Ishikawa (cell line): ENCODE measurements at regions not wholly inside any gene's neighbourhood (a gene's known extent, or its start where the extent isn't known, plus 50 kb on each side); places are given as distances from the start of the nearest gene placed in this dataset.

Experiments
- CEBPB ChIP-seq: IDR thresholded peaks from 2 replicates; pipeline ENCODE4 v1.6.1; 2012
- CREB1 ChIP-seq: IDR thresholded peaks from 2 replicates; pipeline ENCODE4 v1.6.1; 2012; ENCODE audit warnings: low read depth
- EGR1 ChIP-seq: IDR thresholded peaks from 2 replicates; pipeline ENCODE4 v1.6.1; 2012
- EP300 ChIP-seq: IDR thresholded peaks from 2 replicates; pipeline ENCODE4 v1.6.1; 2012; ENCODE audit warnings: borderline replicate concordance
- FOXM1 ChIP-seq: IDR thresholded peaks from 2 replicates; pipeline ENCODE4 v1.6.1; 2012; ENCODE audit warnings: low read depth, borderline replicate concordance
- NFIC ChIP-seq: IDR thresholded peaks from 2 replicates; pipeline ENCODE4 v1.6.1; 2012
- RAD21 ChIP-seq: IDR thresholded peaks from 2 replicates; pipeline ENCODE4 v1.6.1; 2012; ENCODE audit warnings: low read depth
- REST ChIP-seq: IDR thresholded peaks from 2 replicates; pipeline ENCODE4 v1.6.1; 2012; ENCODE audit warnings: low read depth, mild to moderate bottlenecking
- TAF1 ChIP-seq: IDR thresholded peaks from 2 replicates; pipeline ENCODE4 v1.6.1; 2012; ENCODE audit warnings: low read depth, mild to moderate bottlenecking
- TCF12 ChIP-seq: IDR thresholded peaks from 2 replicates; pipeline ENCODE4 v1.6.1; 2012; ENCODE audit warnings: low read depth
- TEAD4 ChIP-seq: IDR thresholded peaks from 2 replicates; pipeline ENCODE4 v1.6.1; 2012
- USF1 ChIP-seq: IDR thresholded peaks from 2 replicates; pipeline ENCODE4 v1.6.1; 2012
- YY1 ChIP-seq: IDR thresholded peaks from 2 replicates; pipeline ENCODE4 v1.6.1; 2012; ENCODE audit warnings: low read depth
- ZBTB7A ChIP-seq: IDR thresholded peaks from 2 replicates; pipeline ENCODE4 v1.6.1; 2012; ENCODE audit warnings: low read depth
- TF ChIP-seq, protein P1 (sequence below): IDR thresholded peaks from 2 replicates; pipeline ENCODE4 v1.6.1; 2012

DNA sequence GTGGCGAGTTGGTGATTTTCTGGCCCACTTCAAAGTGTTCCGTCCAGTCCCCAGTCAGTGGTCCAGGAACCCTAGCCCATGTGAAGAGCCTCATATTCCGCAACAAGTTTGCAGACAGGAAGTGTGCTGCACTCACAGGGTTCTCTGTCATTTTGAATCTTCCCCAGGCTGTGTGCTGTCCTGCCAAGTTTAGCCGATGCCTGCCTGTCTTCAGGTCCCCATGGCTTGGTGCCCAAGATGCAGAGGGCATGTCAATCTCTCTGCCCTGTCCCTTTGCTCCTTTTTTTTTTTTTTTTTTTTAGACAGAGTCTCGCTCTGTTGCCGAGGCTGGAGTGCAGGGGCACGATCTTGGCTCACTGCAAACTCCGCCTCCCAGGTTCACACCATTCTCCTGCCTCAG lies 69.9 kb upstream of the ATXN1 start:
- TF ChIP-seq, protein P1, sequence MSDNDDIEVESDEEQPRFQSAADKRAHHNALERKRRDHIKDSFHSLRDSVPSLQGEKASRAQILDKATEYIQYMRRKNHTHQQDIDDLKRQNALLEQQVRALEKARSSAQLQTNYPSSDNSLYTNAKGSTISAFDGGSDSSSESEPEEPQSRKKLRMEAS: no peak
- TF ChIP-seq EP300 (no peak), ZBTB7A (no peak), CREB1 (no peak), TEAD4 (no peak), TAF1 (no peak), TCF12 (no peak), CEBPB (no peak), YY1 (no peak), NFIC (no peak), FOXM1 (no peak), RAD21 (no peak), REST (no peak), EGR1 (no peak)

GRCh38 chr6:16828058-16828457 lies 66.8 kb upstream of the ATXN1 start:
- TF ChIP-seq RAD21 (no peak), YY1 (no peak), FOXM1 (no peak), TEAD4 (no peak), ZBTB7A (no peak), EGR1 (no peak), NFIC (no peak), CEBPB (no peak), USF1 (no peak), TAF1 (no peak)

GRCh38 chr6:16827627-16828026 lies 66.4 kb upstream of the ATXN1 start:
- TF ChIP-seq RAD21 (no peak), EGR1 (no peak), EP300 (no peak), TAF1 (no peak), USF1 (no peak), YY1 (no peak), CEBPB (no peak)

GRCh38 chr6:16825784-16826183 lies 64.5 kb upstream of the ATXN1 start:
- TF ChIP-seq TAF1: no peak
- TF ChIP-seq USF1: no peak
- no peak for TF ChIP-seq REST
- TF ChIP-seq, protein P1: no peak
- TF ChIP-seq CREB1: no peak
- no peak for TF ChIP-seq RAD21
- TF ChIP-seq FOXM1: no peak
- TF ChIP-seq CEBPB: no peak
- no peak for TF ChIP-seq TCF12
- TF ChIP-seq ZBTB7A: no peak
- TF ChIP-seq YY1: no peak
- TF ChIP-seq EGR1: no peak
- TF ChIP-seq EP300: no peak
- no peak for TF ChIP-seq TEAD4
- TF ChIP-seq NFIC: no peak

DNA sequence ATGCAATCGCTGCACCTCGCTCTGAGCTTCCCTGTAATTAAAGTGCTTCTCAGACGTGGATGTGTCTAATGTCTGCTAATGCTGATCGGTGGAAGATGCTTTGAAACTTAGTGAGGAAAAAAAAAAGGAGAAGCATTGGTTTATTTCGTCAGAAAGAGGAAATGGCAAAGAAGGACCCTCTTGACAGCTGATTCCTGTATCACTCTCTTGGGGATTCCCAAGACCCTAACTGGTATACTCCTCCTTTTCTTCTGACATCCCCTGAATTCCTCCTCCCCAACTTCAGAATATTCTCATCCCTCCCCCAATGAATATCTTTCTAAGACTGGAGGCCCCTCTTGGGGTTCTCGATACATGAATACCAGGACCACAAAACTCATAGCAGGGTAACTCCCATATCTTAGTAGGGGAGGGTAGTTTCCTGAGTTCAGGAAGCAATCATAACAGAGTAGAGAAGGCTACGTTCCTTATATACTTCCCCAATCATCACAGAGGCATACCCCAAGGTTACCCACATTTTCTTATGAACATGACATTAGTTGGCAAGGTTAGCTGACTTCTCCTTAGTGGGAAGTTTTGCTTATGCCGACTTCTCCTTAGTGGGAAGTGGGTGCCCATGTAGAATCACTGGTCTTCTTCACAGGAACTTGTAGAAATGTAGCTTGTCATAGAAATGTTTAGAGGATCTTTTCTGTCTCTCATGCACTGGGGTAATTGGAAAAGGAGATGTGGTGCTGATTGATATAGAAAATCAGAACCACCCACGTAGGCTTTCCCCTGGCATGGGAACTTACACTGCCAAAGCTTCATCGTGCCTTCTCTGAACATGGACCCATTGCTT lies 63.8 kb upstream of the ATXN1 start:
- TF ChIP-seq CREB1 (no peak), TAF1 (no peak), USF1 (no peak), ZBTB7A (no peak)
